ENCODE measurements at regions not wholly inside any gene's neighbourhood (a gene's known extent, or its start where the extent isn't known, plus 50 kb on each side); places are given as distances from the start of the nearest gene placed in this dataset.
A peak's percentile ranks its signal among the peaks of the same experiment; 100 is the strongest.
"Not testable (repeated sequence)": the region's sequence is repeated elsewhere in the genome, so short reads cannot be mapped to it uniquely, and the experiment has no call there.

- peak; percentile 59 for DNase-seq (ENCODE audit: low spot score)
Measured at GRCh38 chr12:116687888-116688287, 50.0 kb downstream of the SPRING1 start.

GRCh38 chr12:116684891-116685290 lies 53.0 kb downstream of the SPRING1 start:
- DNase-seq (ENCODE audit: low spot score): no peak

GRCh38 chr12:116677202-116677661 lies 60.6 kb downstream of the SPRING1 start:
- no peak for DNase-seq (ENCODE audit: low spot score)

- DNase-seq (ENCODE audit: low spot score): no peak
Measured at GRCh38 chr12:116675339-116676107, 62.3 kb downstream of the SPRING1 start.

GRCh38 chr12:116674643-116675183 lies 63.2 kb downstream of the SPRING1 start:
- no peak for DNase-seq (ENCODE audit: low spot score)

- DNase-seq (ENCODE audit: low spot score): no peak
Measured at GRCh38 chr12:116673681-116674111, 64.2 kb downstream of the SPRING1 start.

GRCh38 chr12:116672842-116673516 lies 64.9 kb downstream of the SPRING1 start:
- DNase-seq (ENCODE audit: low spot score): no peak

- DNase-seq (ENCODE audit: low spot score): no peak
Measured at GRCh38 chr12:116672010-116672409, 65.9 kb downstream of the SPRING1 start.

- DNase-seq (ENCODE audit: low spot score): no peak
Measured at GRCh38 chr12:116670859-116671258, 67.0 kb downstream of the SPRING1 start.

- DNase-seq (ENCODE audit: low spot score): no peak
Measured at GRCh38 chr12:116667752-116668151, 70.1 kb downstream of the SPRING1 start.

GRCh38 chr12:116666829-116667228 lies 71.0 kb downstream of the SPRING1 start:
- not testable (repeated sequence) for DNase-seq (ENCODE audit: low spot score)

- DNase-seq (ENCODE audit: low spot score): no peak
Measured at GRCh38 chr12:116666305-116666673, 71.6 kb downstream of the SPRING1 start.

GRCh38 chr12:116665666-116666304 lies 72.1 kb downstream of the SPRING1 start:
- no peak for DNase-seq (ENCODE audit: low spot score)

- DNase-seq (ENCODE audit: low spot score): no peak
Measured at GRCh38 chr12:116664085-116664484, 73.8 kb downstream of the SPRING1 start.

- no peak for DNase-seq (ENCODE audit: low spot score)
Measured at GRCh38 chr12:116662612-116663144, 75.2 kb downstream of the SPRING1 start.

- no peak for DNase-seq (ENCODE audit: low spot score)
Measured at GRCh38 chr12:116661341-116661740, 76.5 kb downstream of the SPRING1 start.

- DNase-seq (ENCODE audit: low spot score): not testable (repeated sequence)
Measured at GRCh38 chr12:116660740-116661139, 77.1 kb downstream of the SPRING1 start.

- DNase-seq (ENCODE audit: low spot score): peak; percentile 84
Measured at GRCh38 chr12:116659771-116660481, 77.9 kb downstream of the SPRING1 start.

GRCh38 chr12:116657921-116658495 lies 79.9 kb downstream of the SPRING1 start:
- no peak for DNase-seq (ENCODE audit: low spot score)

- DNase-seq (ENCODE audit: low spot score): no peak
Measured at GRCh38 chr12:116656306-116656705, 81.6 kb downstream of the SPRING1 start.

GRCh38 chr12:116654226-116654743 lies 83.6 kb downstream of the SPRING1 start:
- DNase-seq (ENCODE audit: low spot score): no peak

All from A172 (cell line).